Astrocyte of the cerebellum (primary cell): ENCODE measurements at regions not wholly inside any gene's neighbourhood (a gene's known extent, or its start where the extent isn't known, plus 50 kb on each side); places are given as distances from the start of the nearest gene placed in this dataset.
A peak's percentile ranks its signal among the peaks of the same experiment; 100 is the strongest.

Source experiments
- DNase-seq: peaks from one replicate; pipeline ENCODE4 v3.0.0-alpha.2; 2011; ENCODE audit warnings: low read depth
- H3K4me3 ChIP-seq: 2 replicates; pipeline ENCODE4 v1.5.1; 2011; ENCODE audit warnings: mild to moderate bottlenecking, low read depth, low read length, moderate library complexity
- CTCF ChIP-seq: IDR thresholded peaks from 2 replicates; pipeline ENCODE4 v1.5.1; 2012; ENCODE audit warnings: low read length, low read depth, moderate library complexity, mild to moderate bottlenecking; ENCODE audit errors: missing control alignments
- in situ Hi-C: cut with HindIII; loops from 2 replicates; pipeline ENCODE4 v1.10.0; 2017; ENCODE audit warnings: low sequenced_read_pairs

- no peak for TF ChIP-seq CTCF
- in situ Hi-C loops, result no loop called here
- H3K4me3 ChIP-seq, result no peak overlapping the region
- no peak for DNase-seq
These were observed 96.2 kb upstream of the USP15 start for GRCh38 chr12:62164036-62164435.

DNA sequence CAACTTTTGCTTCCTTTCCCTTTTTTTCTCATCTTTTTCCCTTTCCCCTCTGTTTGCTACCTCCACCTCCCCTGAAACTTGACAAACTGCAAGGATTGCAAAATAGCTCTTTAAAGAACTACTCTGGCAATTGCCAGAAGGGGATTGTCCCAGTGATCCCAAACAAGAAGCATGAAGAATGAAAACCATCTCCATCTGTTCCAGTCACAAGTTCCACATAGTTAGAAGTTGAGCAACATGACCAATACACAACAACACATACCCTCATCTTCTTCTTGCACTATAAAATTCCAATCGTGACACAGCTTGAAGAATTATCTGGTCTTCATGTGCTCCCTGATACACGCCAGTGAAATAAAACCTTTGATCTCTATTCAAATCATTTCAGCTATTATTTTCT, 93.7 kb upstream of the USP15 start:
- in situ Hi-C loops, result no loop called here
- TF ChIP-seq CTCF, result no peak
- DNase-seq, result no peak
- H3K4me3 ChIP-seq, result no peak overlapping the region

DNA sequence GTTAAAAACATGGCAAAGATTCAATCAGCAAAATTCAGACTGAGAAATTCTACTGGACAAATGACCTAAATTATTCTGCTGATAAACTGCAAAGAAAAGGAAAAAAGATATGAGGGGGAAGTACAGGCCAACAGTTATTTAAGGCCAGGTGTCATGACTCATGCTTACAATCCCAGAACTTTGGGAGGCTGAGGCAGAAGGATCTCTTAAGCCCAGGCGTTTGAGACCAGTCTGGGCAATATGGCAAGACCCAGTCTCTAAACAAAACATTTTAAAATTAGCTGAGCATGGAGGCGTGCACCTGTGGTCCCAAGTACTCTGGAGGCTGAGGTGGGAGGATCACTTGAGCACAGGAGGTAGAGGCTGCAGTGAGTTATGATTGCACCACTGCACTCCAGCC, 91.8 kb upstream of the USP15 start:
- no peak overlapping the region for H3K4me3 ChIP-seq
- in situ Hi-C loops, result no loop called here

DNA sequence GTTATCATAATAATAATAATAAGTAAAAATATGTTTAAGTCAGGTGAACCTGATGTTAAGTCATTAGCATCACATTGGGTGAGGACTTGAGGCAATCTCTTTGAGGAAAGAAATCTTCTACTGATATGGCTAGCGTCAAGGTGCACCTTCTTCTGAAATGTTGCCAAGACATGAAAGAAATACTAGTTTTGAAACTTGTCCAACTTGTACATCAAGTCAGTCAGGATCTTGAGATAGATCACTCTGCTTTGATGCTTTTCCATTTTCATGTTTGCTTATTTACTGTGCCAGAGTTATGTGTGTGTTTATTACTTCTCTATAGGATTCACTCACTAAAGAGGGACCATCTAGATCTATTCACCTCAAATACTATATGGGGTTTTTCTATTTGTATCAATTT, 90.0 kb upstream of the USP15 start:
- no peak overlapping the region for H3K4me3 ChIP-seq
- no peak for TF ChIP-seq CTCF
- in situ Hi-C loops, result no loop called here
- DNase-seq, result no peak

More for the DNA sequence above, 91.8 kb upstream of the USP15 start:
- DNase-seq, result no peak
- TF ChIP-seq CTCF, result no peak

GRCh38 chr12:62190689-62191490, 69.3 kb upstream of the USP15 start:
- peak overlapping the region; percentile 37 for H3K4me3 ChIP-seq
- no peak for TF ChIP-seq CTCF
- in situ Hi-C loops, result no loop called here
- no peak for DNase-seq

- H3K4me3 ChIP-seq, result peak overlapping the region; percentile 37
- DNase-seq, result no peak
- in situ Hi-C loops, result no loop called here
- no peak for TF ChIP-seq CTCF
These were observed 68.6 kb upstream of the USP15 start for GRCh38 chr12:62191491-62192179.
